ENCODE measurements at regions not wholly inside any gene's neighbourhood (a gene's known extent, or its start where the extent isn't known, plus 50 kb on each side); places are given as distances from the start of the nearest gene placed in this dataset.
A peak's percentile ranks its signal among the peaks of the same experiment; 100 is the strongest.

DNA sequence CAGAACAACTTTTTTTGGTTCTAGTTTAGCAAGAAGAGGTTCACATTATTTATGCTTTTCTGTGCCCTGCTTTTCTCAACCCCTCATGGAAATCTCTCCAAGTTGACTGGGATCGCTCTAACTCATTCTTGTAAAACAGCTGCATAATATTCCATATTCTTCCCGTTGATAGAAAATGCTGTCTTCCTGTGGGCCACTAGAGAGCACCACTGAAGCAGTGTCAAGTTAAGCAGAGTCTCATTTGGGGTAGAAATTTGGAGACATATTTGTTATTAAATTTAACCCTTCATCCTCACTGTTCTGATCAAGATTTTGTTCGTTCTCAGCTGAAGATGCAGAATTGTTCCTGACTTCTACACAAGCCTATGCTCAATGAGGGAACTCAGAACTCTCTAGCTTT is 140.1 kb downstream of the CEMIP2 start:
- Histone ChIP-seq H3K23me2 (ENCODE audit: low read depth, low read length) (no peaks in the 10 kb centered on the region), H4K8ac (ENCODE audit: extremely low read depth, insufficient read depth, low read length) (no peak overlapping the region), H3K4me2 (ENCODE audit: insufficient read depth in 1 of 2, low read depth in 2 of 2, low read length in 2 of 2) (no peak overlapping the region), H3K4me3 (ENCODE audit: extremely low read depth in 1 of 4, insufficient read depth in 2 of 4, low read depth in 3 of 4, low read length in 4 of 4) (no peak overlapping the region), H4K20me1 (replicated peaks in 1 of 2; ENCODE audit: control insufficient read depth in 1 of 2, insufficient read depth in 2 of 2, low read length in 2 of 2) (no peaks in the 10 kb centered on the region), H2BK15ac (ENCODE audit: low read length) (no peak overlapping the region), H4K91ac (replicated peaks; ENCODE audit: insufficient read length, low read length) (no peak overlapping the region), H3K79me2 (ENCODE audit: control insufficient read depth in 1 of 2, insufficient read depth in 2 of 2, low read length in 2 of 2) (no peaks in the 10 kb centered on the region), H3K27ac (ENCODE audit: low read depth, low read length) (no peak overlapping the region), H2AFZ (ENCODE audit: low read length) (no peak overlapping the region), H3K4ac (replicated peaks; ENCODE audit: insufficient read length, low read depth, low read length) (no peak overlapping the region), H3K9ac (replicated peaks in 1 of 4; ENCODE audit: extremely low read depth in 1 of 4, low read depth in 3 of 4, low read length in 3 of 4) (no peak overlapping the region), H2BK12ac (ENCODE audit: low read depth, low read length) (no peak overlapping the region), H3K4me1 (replicated peaks in 1 of 4; ENCODE audit: control insufficient read depth in 3 of 4, insufficient read depth in 4 of 4, low read length in 3 of 4) (no peaks in the 10 kb centered on the region; a peak in 1 of 7 replicates), H4K5ac (ENCODE audit: insufficient read length, low read depth, low read length) (no peak overlapping the region), H3K27me3 (replicated peaks in 1 of 4; ENCODE audit: control insufficient read depth in 3 of 4, extremely low read depth in 1 of 4, insufficient read depth in 3 of 4, low read length in 3 of 4) (no peaks in the 10 kb centered on the region; a peak in 1 of 7 replicates), H2BK120ac (replicated peaks; ENCODE audit: low read depth, low read length) (no peak overlapping the region), H3K18ac (ENCODE audit: extremely low read depth, low read length) (no peak overlapping the region), H2AK5ac (ENCODE audit: low read depth, low read length) (no peak overlapping the region), H3K36me3 (ENCODE audit: control insufficient read depth in 2 of 4, insufficient read depth in 4 of 4, low read length in 3 of 4) (no peaks in the 10 kb centered on the region), H2BK5ac (ENCODE audit: low read depth, low read length) (no peak overlapping the region), H3K14ac (ENCODE audit: insufficient read length) (no peak overlapping the region), H3K23ac (ENCODE audit: insufficient read length) (no peak overlapping the region), H3K79me1 (ENCODE audit: low read depth, low read length) (no peaks in the 10 kb centered on the region), H3K9me3 (ENCODE audit: insufficient read depth in 2 of 2, low read depth in 1 of 2, low read length in 1 of 2) (no peaks in the 10 kb centered on the region), H3K56ac (replicated peaks; ENCODE audit: insufficient read length, low read depth, low read length) (no peak overlapping the region), H2BK20ac (ENCODE audit: low read length) (no peak overlapping the region)
- CTCF ChIA-PET (ENCODE audit: partially characterized antibody), result interaction anchor here (0.7 to 3.9 kb wide), 30 partner anchors 8 to 343 kb away, joined by 3 to 22 read pairs (median 4); no protein-coding TSS in a partner anchor
- no peak for FAIRE-seq
- WGBS, 2 experiments (ENCODE audit: extremely low coverage in 1 of 2, insufficient coverage in 1 of 2, insufficient read length in 1 of 2, insufficient replicate concordance in 2 of 2, low coverage in 1 of 2, low lambda C conversion rate in 2 of 2, missing lambda C conversion rate in 1 of 2), result 89% methylated on average over 3 of the region's 3 CpGs; no CpG with 5 or more reads in 1 of the 2 experiments
- POLR2A ChIA-PET (ENCODE audit: partially characterized antibody), result interaction anchor here (0.9 kb wide), 1 partner anchor 138 kb away, joined by 3 read pairs; no protein-coding TSS in a partner anchor
- no peak for DNase-seq (ENCODE audit: low read depth in 1 of 2, low spot score in 2 of 2)
- TF ChIP-seq HDAC2 (IDR thresholded peaks at IDR 0.05; ENCODE audit: borderline replicate concordance in 1 of 2, low read depth in 2 of 2, low read length in 2 of 2), result no peak
- no peak for TF ChIP-seq BRCA1 (IDR thresholded peaks at IDR 0.05; ENCODE audit: low read depth, low read length)
- no peak for TF ChIP-seq EGR1 (IDR thresholded peaks at IDR 0.05; ENCODE audit: borderline replicate concordance, low read depth, low read length)
- TF ChIP-seq CHD2 (IDR thresholded peaks at IDR 0.05; ENCODE audit: low read length), result no peak
- TF ChIP-seq SAP30 (IDR thresholded peaks at IDR 0.05; ENCODE audit: insufficient read depth, insufficient replicate concordance, low read length), result no peak
- TF ChIP-seq SP4 (IDR thresholded peaks at IDR 0.05; ENCODE audit: low read length), result no peak
- TF ChIP-seq TAF7 (optimal IDR thresholded peaks at IDR 0.05; ENCODE audit: borderline replicate concordance, low read depth, low read length), result no peak
- TF ChIP-seq SP2 (IDR thresholded peaks at IDR 0.05; ENCODE audit: low read length), result no peak
- peak; percentile 65 to 72 for TF ChIP-seq RAD21 (IDR thresholded peaks at IDR 0.05 in 1 of 2, conservative IDR thresholded peaks at IDR 0.05 in 1 of 2; ENCODE audit: low read depth in 2 of 2, low read length in 2 of 2)
- no peak for TF ChIP-seq HDAC6 (IDR thresholded peaks at IDR 0.05; ENCODE audit: low read depth, low read length)
- TF ChIP-seq, protein P1, sequence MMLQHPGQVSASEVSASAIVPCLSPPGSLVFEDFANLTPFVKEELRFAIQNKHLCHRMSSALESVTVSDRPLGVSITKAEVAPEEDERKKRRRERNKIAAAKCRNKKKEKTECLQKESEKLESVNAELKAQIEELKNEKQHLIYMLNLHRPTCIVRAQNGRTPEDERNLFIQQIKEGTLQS (IDR thresholded peaks at IDR 0.05; ENCODE audit: insufficient read depth, low read depth, low read length), result no peak
- TF ChIP-seq BCL11A (IDR thresholded peaks at IDR 0.05; ENCODE audit: low read depth in 2 of 2, low read length in 2 of 2), result no peak
- no peak for TF ChIP-seq MAFK (IDR thresholded peaks at IDR 0.05; ENCODE audit: low read depth, low read length)
